ENCODE measurements at regions not wholly inside any gene's neighbourhood (a gene's known extent, or its start where the extent isn't known, plus 50 kb on each side); places are given as distances from the start of the nearest gene placed in this dataset.

DNA sequence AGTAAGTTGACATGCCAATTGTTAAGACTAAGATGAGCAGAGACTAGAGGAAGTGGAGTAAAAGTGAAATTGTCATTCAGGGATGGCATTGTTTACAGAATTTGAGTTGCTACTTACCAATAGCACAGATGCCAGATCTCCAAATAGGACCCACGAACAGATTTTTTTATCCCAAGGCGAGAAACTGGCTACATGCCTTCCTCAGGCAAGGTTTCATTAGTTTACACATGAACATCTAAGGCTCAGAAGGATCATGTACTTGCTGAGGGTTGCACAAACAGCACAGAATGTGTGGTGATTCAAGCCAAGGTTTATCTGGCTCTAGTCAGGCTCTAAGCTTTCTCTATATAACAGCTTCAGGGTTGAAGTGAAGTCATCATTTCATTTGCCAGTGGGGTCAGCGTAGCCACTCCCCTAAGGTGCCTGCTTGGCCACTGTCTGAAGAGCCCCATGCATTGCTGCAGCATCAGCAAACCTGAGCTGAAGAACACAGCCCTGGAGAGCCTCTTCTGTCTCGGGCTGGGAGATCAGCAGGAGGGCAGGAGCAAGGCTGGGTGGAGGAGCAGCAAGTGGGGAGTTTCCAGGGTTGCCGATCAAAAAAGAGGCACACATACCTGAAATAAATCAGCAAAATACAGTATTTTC, 193.0 kb upstream of the LCORL start:
- TF ChIP-seq, protein P1, sequence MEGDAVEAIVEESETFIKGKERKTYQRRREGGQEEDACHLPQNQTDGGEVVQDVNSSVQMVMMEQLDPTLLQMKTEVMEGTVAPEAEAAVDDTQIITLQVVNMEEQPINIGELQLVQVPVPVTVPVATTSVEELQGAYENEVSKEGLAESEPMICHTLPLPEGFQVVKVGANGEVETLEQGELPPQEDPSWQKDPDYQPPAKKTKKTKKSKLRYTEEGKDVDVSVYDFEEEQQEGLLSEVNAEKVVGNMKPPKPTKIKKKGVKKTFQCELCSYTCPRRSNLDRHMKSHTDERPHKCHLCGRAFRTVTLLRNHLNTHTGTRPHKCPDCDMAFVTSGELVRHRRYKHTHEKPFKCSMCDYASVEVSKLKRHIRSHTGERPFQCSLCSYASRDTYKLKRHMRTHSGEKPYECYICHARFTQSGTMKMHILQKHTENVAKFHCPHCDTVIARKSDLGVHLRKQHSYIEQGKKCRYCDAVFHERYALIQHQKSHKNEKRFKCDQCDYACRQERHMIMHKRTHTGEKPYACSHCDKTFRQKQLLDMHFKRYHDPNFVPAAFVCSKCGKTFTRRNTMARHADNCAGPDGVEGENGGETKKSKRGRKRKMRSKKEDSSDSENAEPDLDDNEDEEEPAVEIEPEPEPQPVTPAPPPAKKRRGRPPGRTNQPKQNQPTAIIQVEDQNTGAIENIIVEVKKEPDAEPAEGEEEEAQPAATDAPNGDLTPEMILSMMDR (IDR thresholded peaks at IDR 0.05), result no peak
- no peak for TF ChIP-seq POLR2AphosphoS5 (IDR thresholded peaks at IDR 0.05)
